ENCODE measurements at regions not wholly inside any gene's neighbourhood (a gene's known extent, or its start where the extent isn't known, plus 50 kb on each side); places are given as distances from the start of the nearest gene placed in this dataset.

- TF ChIP-seq REST (IDR thresholded peaks at IDR 0.05; ENCODE audit: low read depth) (no peak), EZH2 (IDR thresholded peaks at IDR 0.05) (no peak), ZNF274 (IDR thresholded peaks at IDR 0.05; ENCODE audit: low read depth, low read length) (no peak)
Measured at GRCh38 chr16:35201151-35201550, 1741.7 kb downstream of the TP53TG3F start (continued).

GRCh38 chr16:35203636-35204035, 1744.2 kb downstream of the TP53TG3F start:
- Histone ChIP-seq H3K4me2 (ENCODE audit: low read length) (no peak overlapping the region), H3K27me3 (ENCODE audit: insufficient read depth, low read length) (no peaks in the 10 kb centered on the region), H3K9ac (ENCODE audit: low read length) (no peak overlapping the region), H3K36me3 (ENCODE audit: control insufficient read depth in 1 of 2, insufficient read depth in 2 of 2, low read length in 2 of 2) (no peaks in the 10 kb centered on the region), H3K9me3 (ENCODE audit: control insufficient read depth in 1 of 2, insufficient read depth in 1 of 2, low read depth in 1 of 2, low read length in 2 of 2) (peaks cover 5 to 17% of the 10 kb centered on the region in 2 experiments; a peak in 2 of 4 replicates), H4K20me1 (ENCODE audit: insufficient read depth) (no peaks in the 10 kb centered on the region), H3K4me3 (replicated peaks in 1 of 2; ENCODE audit: low read depth in 1 of 2, low read length in 2 of 2) (no peak overlapping the region), H2AFZ (ENCODE audit: low read depth, low read length, poor library complexity, severe bottlenecking) (no peak overlapping the region), H3K79me2 (ENCODE audit: insufficient read depth, low read length) (no peaks in the 10 kb centered on the region), H3K4me1 (ENCODE audit: control insufficient read depth in 1 of 2, insufficient read depth in 2 of 2, low read length in 2 of 2) (no peaks in the 10 kb centered on the region), H3K27ac (ENCODE audit: low read depth, low read length) (no peak overlapping the region), H3K9me2 (ENCODE audit: insufficient read depth) (no peaks in the 10 kb centered on the region)
- ATAC-seq (no peak), DNase-seq (ENCODE audit: low read depth, low spot score) (no peak)
- RAD21 ChIA-PET (ENCODE audit: low non-redundant PET in 1 of 2, low total read pairs in 2 of 2, uncharacterized antibody in 2 of 2, unreplicated experiment in 2 of 2), result no interaction called here
- POLR2A ChIA-PET, result no interaction called here
- CTCF ChIA-PET, result no interaction called here
- TF ChIP-seq FOSL1 (IDR thresholded peaks at IDR 0.05; ENCODE audit: low read depth) (no peak), EZH2phosphoT487 (IDR thresholded peaks at IDR 0.05; ENCODE audit: borderline replicate concordance) (no peak), ZFX (IDR thresholded peaks at IDR 0.05) (no peak), CBX3 (IDR thresholded peaks at IDR 0.05; ENCODE audit: low read depth) (no peak), ZNF274 (IDR thresholded peaks at IDR 0.05; ENCODE audit: low read depth, low read length) (no peak), POLR2AphosphoS5 (IDR thresholded peaks at IDR 0.05; ENCODE audit: low read depth, low read length) (no peak), JUND (IDR thresholded peaks at IDR 0.05) (no peak), SRF (IDR thresholded peaks at IDR 0.05; ENCODE audit: low read depth) (no peak), MAX (IDR thresholded peaks at IDR 0.05) (no peak), ELF1 (IDR thresholded peaks at IDR 0.05; ENCODE audit: borderline replicate concordance, low read depth) (no peak), CTCF (IDR thresholded peaks at IDR 0.05 in 2 of 3, conservative IDR thresholded peaks at IDR 0.05 in 1 of 3; ENCODE audit: borderline replicate concordance in 1 of 3, insufficient read depth in 1 of 3, low read depth in 2 of 3, low read length in 2 of 3) (no peak), ATF3 (IDR thresholded peaks at IDR 0.05) (no peak), TCF7L2 (IDR thresholded peaks at IDR 0.05; ENCODE audit: borderline replicate concordance, extremely low read depth, insufficient read depth, insufficient read length) (no peak), ZBTB33 (IDR thresholded peaks at IDR 0.05; ENCODE audit: extremely low read depth, insufficient replicate concordance, low read length) (no peak), POLR2A (IDR thresholded peaks at IDR 0.05; ENCODE audit: borderline replicate concordance, extremely low read depth, insufficient read depth, insufficient read length) (no peak), CEBPB (IDR thresholded peaks at IDR 0.05; ENCODE audit: low read depth) (no peak), SP1 (IDR thresholded peaks at IDR 0.05; ENCODE audit: low read depth) (no peak), EGR1 (IDR thresholded peaks at IDR 0.05; ENCODE audit: low read depth) (no peak), EZH2 (IDR thresholded peaks at IDR 0.05) (no peak), SIN3A (IDR thresholded peaks at IDR 0.05; ENCODE audit: low read depth) (no peak)
- intact Hi-C loops (cut with micrococcal nuclease), result no loop called here
- no TSS peak for BruUV-seq (replicated peaks)

All from HCT116 (cell line).